Naive B cell (primary cell): ENCODE measurements at regions not wholly inside any gene's neighbourhood (a gene's known extent, or its start where the extent isn't known, plus 50 kb on each side); places are given as distances from the start of the nearest gene placed in this dataset.

ENCODE experiments used
- ATAC-seq, 2 donors: fragments of 150-1000 bp; cut with Tn5 transposase; 2 replicates each; pipeline ENCODE4 v1.10.0; 2021; ENCODE audit warnings: low read depth in 2 of 2, mild to moderate bottlenecking in 2 of 2, moderate library complexity in 2 of 2
- DNase-seq: peaks from one replicate; pipeline ENCODE4 v3.0.0; 2022
- H3K27ac Mint-ChIP-seq, 6 donors: one replicate each; pipeline ENCODE4 v1.8.0; 2020 to 2022; ENCODE audit warnings: mild to moderate bottlenecking in 6 of 6, mixed read lengths in 6 of 6, moderate library complexity in 5 of 6, inconsistent platforms in 2 of 6
- H3K27me3 Mint-ChIP-seq, 3 donors: one replicate each; pipeline ENCODE4 v1.8.0; 2021 to 2022; ENCODE audit warnings: mixed read lengths in 3 of 3, mild to moderate bottlenecking in 1 of 3
- H3K36me3 Mint-ChIP-seq, 2 donors: one replicate each; pipeline ENCODE4 v1.8.0; 2020 to 2022; ENCODE audit warnings: mixed read lengths in 2 of 2, inconsistent platforms in 1 of 2, mild to moderate bottlenecking in 1 of 2
- H3K4me1 Mint-ChIP-seq, 3 donors: one replicate each; pipeline ENCODE4 v1.8.0; 2020 to 2022; ENCODE audit warnings: mixed read lengths in 3 of 3, inconsistent platforms in 1 of 3, mild to moderate bottlenecking in 1 of 3, moderate library complexity in 1 of 3
- H3K4me3 Mint-ChIP-seq, 8 donors: one replicate each; pipeline ENCODE4 v1.8.0; 2020 to 2022; ENCODE audit warnings: mild to moderate bottlenecking in 8 of 8, mixed read lengths in 8 of 8, moderate library complexity in 8 of 8, inconsistent platforms in 2 of 8
- H3K9me3 Mint-ChIP-seq, 7 donors: one replicate each; pipeline ENCODE4 v1.8.0; 2020 to 2022; ENCODE audit warnings: mixed read lengths in 7 of 7, mild to moderate bottlenecking in 5 of 7, inconsistent platforms in 2 of 7, moderate library complexity in 1 of 7

DNA sequence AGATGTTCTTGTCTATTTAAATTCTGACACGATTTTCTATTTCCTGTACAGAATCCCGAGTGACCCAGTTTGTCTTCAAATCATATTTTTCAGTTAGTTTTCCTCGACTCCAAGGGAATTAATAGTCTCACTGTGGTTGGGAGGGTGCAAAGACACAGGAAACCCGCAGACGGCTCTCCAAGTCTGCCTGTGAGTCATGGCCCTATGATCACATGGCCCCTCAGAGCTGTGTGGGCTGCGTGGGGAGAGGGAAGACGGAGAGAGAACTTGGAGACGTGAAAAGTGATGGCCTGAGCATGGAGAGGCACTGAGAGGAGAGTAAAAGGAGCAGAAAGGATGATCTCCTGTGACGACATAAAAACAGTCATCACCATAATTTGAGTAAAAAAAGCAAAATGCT lies 989.9 kb downstream of the DCDC2C start:
- H3K36me3 Mint-ChIP-seq: no peaks in the 10 kb centered on the region
- H3K9me3 Mint-ChIP-seq: peaks cover 0 to 11% (median 7%) of the 10 kb centered on the region in 7 donors
- no peak for DNase-seq
- no peak for ATAC-seq
- H3K4me3 Mint-ChIP-seq: no peak overlapping the region
- no peaks in the 10 kb centered on the region for H3K4me1 Mint-ChIP-seq
- H3K27me3 Mint-ChIP-seq: no peaks in the 10 kb centered on the region
- H3K27ac Mint-ChIP-seq: no peak overlapping the region

DNA sequence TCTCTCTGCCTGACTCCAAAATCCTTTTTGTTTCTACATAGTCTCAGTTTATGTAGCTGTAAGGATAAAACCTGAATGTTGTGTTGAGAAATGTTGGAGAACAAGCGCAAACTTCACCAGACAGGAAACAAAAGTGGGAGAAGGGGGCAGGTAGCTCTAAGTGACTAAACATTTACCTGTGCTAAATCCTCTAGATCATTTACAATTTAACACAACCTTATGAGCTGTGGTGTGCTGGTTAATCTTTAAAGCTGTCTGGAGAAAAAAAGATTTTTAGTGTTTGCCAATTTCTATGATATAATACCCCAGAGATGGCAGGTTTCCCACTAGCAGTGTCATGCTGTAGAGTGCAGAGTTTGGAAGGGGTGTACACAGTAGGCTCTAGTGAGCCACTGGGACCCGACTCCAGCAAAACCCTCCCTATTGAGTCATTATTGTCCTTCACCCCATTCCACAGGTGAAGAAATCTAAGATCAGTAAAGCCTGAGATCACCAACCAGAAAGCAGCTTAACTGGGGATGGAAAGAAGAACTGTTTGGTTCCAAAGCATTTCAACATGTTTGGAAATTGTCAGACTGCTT lies 992.0 kb downstream of the DCDC2C start:
- Mint-ChIP-seq H3K9me3 (peaks cover 0 to 9% (median 7%) of the 10 kb centered on the region in 7 donors), H3K4me3 (no peak overlapping the region), H3K36me3 (no peaks in the 10 kb centered on the region), H3K4me1 (no peaks in the 10 kb centered on the region), H3K27me3 (no peaks in the 10 kb centered on the region), H3K27ac (no peak overlapping the region)
- DNase-seq (no peak), ATAC-seq (no peak)

DNA sequence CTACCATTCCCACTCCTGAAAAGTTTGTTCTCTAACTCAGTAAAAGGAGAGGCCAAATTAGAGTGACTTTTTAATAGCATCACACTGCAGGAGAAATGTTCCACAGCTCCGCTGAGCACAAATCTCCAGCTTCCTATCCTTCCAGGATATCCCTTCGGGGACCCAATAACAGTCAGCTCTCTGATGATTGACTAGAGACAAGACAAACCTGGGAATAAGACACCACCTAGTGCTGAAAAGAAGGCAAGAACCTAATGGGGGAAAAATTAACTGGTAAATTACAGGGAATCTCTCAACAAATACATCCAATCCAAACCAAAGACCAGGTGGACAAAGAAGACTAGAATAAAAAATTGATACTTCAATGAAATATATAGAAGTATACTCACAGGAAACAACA lies 977.1 kb upstream of the SOX11 start:
- Mint-ChIP-seq H3K27me3 (no peaks in the 10 kb centered on the region), H3K27ac (no peak overlapping the region), H3K9me3 (peaks cover 8 to 33% (median 16%) of the 10 kb centered on the region in 7 donors), H3K4me3 (no peak overlapping the region), H3K36me3 (no peaks in the 10 kb centered on the region), H3K4me1 (no peaks in the 10 kb centered on the region)
- DNase-seq (no peak), ATAC-seq (no peak)

DNA sequence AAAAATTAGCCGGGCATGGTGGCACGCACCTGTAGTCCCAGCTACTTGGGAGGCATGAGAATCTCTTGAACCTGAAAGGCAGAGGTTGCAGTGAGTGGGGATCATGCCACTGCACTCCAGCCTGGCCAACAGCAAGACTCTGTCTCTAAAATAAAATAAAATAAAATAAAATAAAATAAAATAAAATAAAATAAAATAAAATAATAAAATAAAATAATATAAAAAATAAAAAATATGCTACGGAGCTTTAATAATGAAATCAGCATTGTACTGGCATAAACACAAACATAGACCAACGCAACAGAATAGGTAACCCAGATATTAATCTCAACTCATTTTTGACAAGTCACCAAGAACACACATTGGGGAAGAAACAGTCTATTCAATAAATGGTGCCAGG lies 973.4 kb upstream of the SOX11 start:
- H3K9me3 Mint-ChIP-seq: peaks cover 10 to 38% (median 16%) of the 10 kb centered on the region in 7 donors
- no peak for ATAC-seq
- no peak overlapping the region for H3K27ac Mint-ChIP-seq
- no peaks in the 10 kb centered on the region for H3K36me3 Mint-ChIP-seq
- H3K4me3 Mint-ChIP-seq: no peak overlapping the region
- H3K4me1 Mint-ChIP-seq: no peaks in the 10 kb centered on the region
- no peaks in the 10 kb centered on the region for H3K27me3 Mint-ChIP-seq
- no peak for DNase-seq

GRCh38 chr2:4725618-4726017 lies 966.6 kb upstream of the SOX11 start:
- Mint-ChIP-seq H3K27ac (no peak overlapping the region), H3K27me3 (no peaks in the 10 kb centered on the region), H3K4me1 (no peaks in the 10 kb centered on the region), H3K4me3 (no peak overlapping the region), H3K36me3 (no peaks in the 10 kb centered on the region), H3K9me3 (peaks cover 0 to 6% (median 0%) of the 10 kb centered on the region in 7 donors)
- no peak for ATAC-seq
- no peak for DNase-seq

- ATAC-seq (no peak), DNase-seq (no peak)
- peaks cover 0 to 4% (median 0%) of the 10 kb centered on the region in 7 donors for H3K9me3 Mint-ChIP-seq
- H3K36me3 Mint-ChIP-seq: no peaks in the 10 kb centered on the region
- no peaks in the 10 kb centered on the region for H3K27me3 Mint-ChIP-seq
- no peaks in the 10 kb centered on the region for H3K4me1 Mint-ChIP-seq
- H3K4me3 Mint-ChIP-seq: no peak overlapping the region
- H3K27ac Mint-ChIP-seq: no peak overlapping the region
Observed at GRCh38 chr2:4732560-4732959, 959.6 kb upstream of the SOX11 start.

DNA sequence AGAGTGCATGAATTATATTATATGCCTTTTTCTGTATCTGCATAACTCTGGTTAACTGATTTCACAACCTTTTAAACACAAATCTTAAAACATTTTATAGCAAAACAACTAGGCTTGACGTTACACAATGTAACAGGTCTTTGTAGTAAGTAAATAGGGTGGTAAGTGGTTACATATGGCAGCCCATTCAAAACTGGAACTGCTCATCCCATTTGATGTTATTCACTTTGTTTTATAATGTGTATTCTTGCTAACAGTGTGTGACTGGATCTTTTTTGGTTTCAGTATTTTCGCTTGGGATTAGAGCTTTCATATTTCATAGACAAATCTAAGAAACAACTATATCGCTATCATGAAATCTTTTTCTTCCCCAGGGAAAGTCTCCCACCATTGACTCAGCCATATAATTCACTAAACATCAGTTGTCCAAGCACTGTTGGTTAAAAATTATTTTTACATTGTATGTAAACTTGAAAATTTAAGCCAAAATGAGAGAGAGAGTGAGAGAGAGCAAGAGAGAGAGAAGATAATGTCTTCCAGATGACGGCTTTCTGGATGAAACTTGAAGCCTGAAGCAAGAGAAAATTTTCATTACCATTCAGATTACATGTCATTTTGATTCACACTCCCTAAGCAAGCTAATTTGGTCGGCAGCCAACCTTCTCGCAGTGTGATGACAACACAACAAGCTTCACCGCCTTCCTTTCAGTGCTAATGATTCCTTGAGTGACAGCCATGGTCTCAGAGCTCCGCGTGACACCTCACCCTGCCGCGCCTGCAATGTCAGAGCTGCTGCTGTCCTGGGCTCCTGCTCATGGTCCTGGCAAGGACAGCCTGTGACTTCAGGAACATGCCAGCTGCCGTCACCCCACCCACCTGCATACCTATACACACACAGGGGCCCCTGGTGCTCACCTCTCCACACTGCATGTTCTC lies 946.9 kb upstream of the SOX11 start:
- no peak overlapping the region for H3K27ac Mint-ChIP-seq
- H3K9me3 Mint-ChIP-seq: peaks cover 0 to 6% (median 4%) of the 10 kb centered on the region in 7 donors
- no peak overlapping the region for H3K4me3 Mint-ChIP-seq
- ATAC-seq (no peak), DNase-seq (no peak)
- H3K4me1 Mint-ChIP-seq: no peaks in the 10 kb centered on the region
- no peaks in the 10 kb centered on the region for H3K36me3 Mint-ChIP-seq
- no peaks in the 10 kb centered on the region for H3K27me3 Mint-ChIP-seq

GRCh38 chr2:4753721-4754120 lies 938.5 kb upstream of the SOX11 start:
- H3K4me1 Mint-ChIP-seq: no peaks in the 10 kb centered on the region
- H3K9me3 Mint-ChIP-seq: peaks cover 0 to 10% (median 5%) of the 10 kb centered on the region in 7 donors
- no peak overlapping the region for H3K4me3 Mint-ChIP-seq
- H3K36me3 Mint-ChIP-seq: no peaks in the 10 kb centered on the region
- DNase-seq: no peak
- H3K27ac Mint-ChIP-seq: no peak overlapping the region
- no peaks in the 10 kb centered on the region for H3K27me3 Mint-ChIP-seq
- no peak for ATAC-seq

DNA sequence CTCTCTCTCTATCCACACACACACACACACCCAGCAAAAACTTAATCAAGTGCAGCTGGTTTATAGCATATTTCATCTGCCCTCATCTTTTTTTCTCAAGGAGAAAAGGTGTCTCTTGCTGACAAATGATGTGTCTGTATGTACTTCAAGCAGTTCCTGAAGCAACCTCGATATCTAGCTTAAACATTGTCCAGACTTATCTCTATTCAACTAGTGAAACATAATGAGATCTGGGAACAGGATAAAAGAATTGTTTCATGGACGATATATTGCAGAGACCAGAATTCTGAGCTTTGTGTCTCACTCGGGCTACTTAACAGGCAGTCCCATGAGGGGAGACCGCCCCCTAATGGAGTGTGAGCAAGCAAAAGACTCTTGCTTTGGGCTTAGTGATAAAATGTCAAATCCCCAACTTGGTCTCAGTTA lies 929.2 kb upstream of the SOX11 start:
- no peaks in the 10 kb centered on the region for H3K4me1 Mint-ChIP-seq
- no peak overlapping the region for H3K27ac Mint-ChIP-seq
- H3K9me3 Mint-ChIP-seq: peaks cover 0 to 10% (median 3%) of the 10 kb centered on the region in 7 donors
- DNase-seq: no peak
- no peak overlapping the region for H3K4me3 Mint-ChIP-seq
- no peak for ATAC-seq
- H3K27me3 Mint-ChIP-seq: no peaks in the 10 kb centered on the region
- H3K36me3 Mint-ChIP-seq: no peaks in the 10 kb centered on the region

GRCh38 chr2:4765787-4766530 lies 926.2 kb upstream of the SOX11 start:
- H3K36me3 Mint-ChIP-seq: no peaks in the 10 kb centered on the region
- no peak overlapping the region for H3K27ac Mint-ChIP-seq
- no peak overlapping the region for H3K4me3 Mint-ChIP-seq

DNA sequence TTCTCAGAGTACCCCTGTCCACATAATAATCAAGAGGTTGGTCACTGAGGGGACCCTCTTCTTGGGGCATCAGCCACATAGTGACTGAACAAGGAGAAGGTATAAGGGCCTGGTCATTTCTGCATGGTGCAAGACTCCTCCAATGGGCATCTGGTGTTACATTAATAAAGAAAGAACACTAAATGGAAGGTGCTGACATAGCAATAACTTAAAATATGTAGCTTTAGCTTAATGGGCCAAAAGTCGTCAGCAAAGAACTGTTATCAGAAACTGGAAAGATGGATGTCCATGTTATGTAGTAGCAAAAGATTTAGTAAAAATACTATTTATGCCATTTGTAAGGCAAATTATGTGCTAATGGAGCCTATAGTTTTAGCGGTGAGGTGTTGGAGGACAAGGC lies 916.5 kb upstream of the SOX11 start:
- Mint-ChIP-seq H3K36me3 (no peaks in the 10 kb centered on the region), H3K27me3 (no peaks in the 10 kb centered on the region), H3K9me3 (peaks cover 2 to 12% (median 6%) of the 10 kb centered on the region in 7 donors), H3K4me3 (no peak overlapping the region), H3K27ac (no peak overlapping the region), H3K4me1 (no peaks in the 10 kb centered on the region)
- DNase-seq: no peak
- ATAC-seq: no peak

More at GRCh38 chr2:4765787-4766530, 926.2 kb upstream of the SOX11 start:
- no peaks in the 10 kb centered on the region for H3K4me1 Mint-ChIP-seq
- DNase-seq (no peak), ATAC-seq (no peak)
- peaks cover 0 to 5% (median 0%) of the 10 kb centered on the region in 7 donors for H3K9me3 Mint-ChIP-seq
- H3K27me3 Mint-ChIP-seq: no peaks in the 10 kb centered on the region

DNA sequence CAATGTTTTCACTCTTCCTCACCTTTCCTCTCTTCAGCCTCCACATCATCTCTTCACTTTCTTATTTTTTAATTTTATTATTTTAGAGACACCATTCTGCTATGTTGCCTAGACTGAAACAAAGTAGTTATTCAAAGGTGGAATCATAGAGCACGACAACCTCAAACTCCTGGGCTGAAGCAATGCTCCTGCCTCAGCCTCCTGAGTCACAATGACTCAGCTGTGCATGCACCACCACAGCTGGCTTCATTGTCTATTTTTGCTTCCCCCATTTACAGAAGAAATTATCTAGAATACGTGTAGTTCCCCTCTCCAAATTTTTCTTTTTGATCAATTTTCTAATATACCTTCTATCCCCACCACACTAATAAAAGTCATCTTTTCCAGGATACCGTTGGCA lies 911.5 kb upstream of the SOX11 start:
- peaks cover 4 to 37% (median 6%) of the 10 kb centered on the region in 7 donors for H3K9me3 Mint-ChIP-seq
- no peaks in the 10 kb centered on the region for H3K36me3 Mint-ChIP-seq
- ATAC-seq: no peak

DNA sequence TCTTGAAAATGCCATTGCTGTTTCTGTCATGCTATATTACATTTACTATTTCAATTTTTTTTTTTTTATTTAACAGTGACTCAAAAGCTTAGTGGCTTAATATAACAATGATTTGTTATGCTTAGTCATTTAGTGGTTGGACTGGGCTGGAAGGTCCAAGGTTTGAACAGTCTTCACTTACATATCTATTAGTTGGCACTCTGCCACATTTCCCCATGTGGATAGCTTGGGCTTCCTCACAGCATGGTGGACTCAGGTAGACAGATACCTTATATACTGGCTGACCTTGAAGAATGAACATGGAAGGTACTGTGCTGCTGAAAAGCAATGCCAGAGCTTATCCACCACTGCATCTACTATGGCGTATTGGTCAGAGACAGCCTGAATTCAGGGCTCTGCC lies 909.5 kb upstream of the SOX11 start:
- ATAC-seq: no peak
- H3K9me3 Mint-ChIP-seq: peaks cover 9 to 52% (median 18%) of the 10 kb centered on the region in 7 donors

More for the DNA sequence above, 911.5 kb upstream of the SOX11 start:
- no peak for DNase-seq
- Mint-ChIP-seq H3K27ac (no peak overlapping the region), H3K4me1 (no peaks in the 10 kb centered on the region), H3K4me3 (no peak overlapping the region), H3K27me3 (no peaks in the 10 kb centered on the region)

More for the DNA sequence above, 909.5 kb upstream of the SOX11 start:
- H3K4me1 Mint-ChIP-seq: no peaks in the 10 kb centered on the region
- no peaks in the 10 kb centered on the region for H3K27me3 Mint-ChIP-seq
- H3K4me3 Mint-ChIP-seq: no peak overlapping the region
- H3K27ac Mint-ChIP-seq: no peak overlapping the region
- DNase-seq: no peak
- no peaks in the 10 kb centered on the region for H3K36me3 Mint-ChIP-seq
